Left lobe of liver (tissue), 2 donors: ENCODE measurements at regions not wholly inside any gene's neighbourhood (a gene's known extent, or its start where the extent isn't known, plus 50 kb on each side); places are given as distances from the start of the nearest gene placed in this dataset.
"Not testable (repeated sequence)": the region's sequence is repeated elsewhere in the genome, so short reads cannot be mapped to it uniquely, and the experiment has no call there.

ENCODE experiments used
- ATAC-seq: fragments of 200-7000 bp; cut with Tn5 transposase; one replicate; pipeline ENCODE4 v1.9.1; 2020; ENCODE audit warnings: mild to moderate bottlenecking, moderate library complexity
- DNase-seq: peaks from one replicate; pipeline ENCODE4 v3.0.0-alpha.2; 2020; ENCODE audit warnings: low spot score
- donor health status: DM: no; HTN: no; CAD: no; lungs with moderate emphysema.
- donor health status: DM: no; HTN: yes; CAD: no.

DNA sequence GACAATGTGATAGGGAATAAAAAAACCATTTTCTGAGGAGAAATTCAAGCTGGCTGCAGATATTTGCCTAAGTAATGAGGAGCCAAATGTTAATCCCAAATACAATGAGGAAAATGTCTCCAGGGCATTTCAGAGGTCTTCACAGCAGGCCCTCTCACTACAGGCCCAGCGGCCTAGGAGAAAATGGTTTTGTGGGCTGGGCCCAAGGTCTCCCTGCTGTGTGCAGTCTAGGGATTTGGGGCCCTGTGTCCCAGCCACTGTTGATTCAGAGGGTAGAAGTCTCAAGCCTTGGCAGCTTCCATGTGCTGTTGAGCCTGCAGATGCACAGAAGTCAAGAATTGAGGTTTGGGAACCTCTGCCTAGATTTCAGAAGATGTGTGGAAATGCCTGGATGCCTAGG, 778.7 kb downstream of the CENPC start:
- DNase-seq, result no peak
- no peak for ATAC-seq

DNA sequence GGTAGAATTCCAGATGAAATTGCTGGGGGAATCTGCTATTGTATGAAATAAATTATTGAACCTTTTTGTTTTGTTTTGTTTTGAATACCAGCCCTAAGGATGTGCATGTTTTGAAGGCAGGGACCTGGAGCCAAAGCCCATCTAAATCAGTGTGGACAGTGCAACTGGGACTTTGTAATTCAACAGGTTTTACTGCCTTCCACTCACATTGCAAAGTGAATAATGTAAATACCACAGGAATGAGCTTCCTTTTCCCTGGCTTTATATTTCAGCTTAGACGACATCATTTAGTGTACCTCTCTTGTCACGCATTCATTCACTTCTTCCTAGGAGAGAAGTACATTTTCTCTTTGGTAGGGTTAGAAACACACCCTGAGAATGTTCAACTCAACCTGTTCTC, 795.0 kb downstream of the CENPC start:
- no peak for ATAC-seq
- no peak for DNase-seq

DNA sequence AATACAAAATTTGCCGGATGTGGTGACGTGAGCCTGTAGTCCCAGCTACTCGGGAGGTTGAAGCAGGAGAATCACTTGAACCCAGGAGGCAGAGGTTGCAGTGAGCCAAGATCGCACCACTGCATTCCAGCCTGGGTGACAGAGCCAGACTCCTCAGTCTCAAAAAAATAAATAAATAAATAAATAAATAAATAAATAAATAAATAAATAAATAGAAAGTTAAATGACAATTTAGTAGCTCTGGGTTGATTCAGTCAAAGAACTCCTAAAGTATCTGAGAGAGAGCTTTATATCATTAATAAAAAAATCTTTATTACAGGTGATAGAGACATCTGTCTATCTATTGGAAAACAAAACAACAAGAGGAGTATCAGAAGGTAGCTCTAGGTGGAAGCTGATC, 798.4 kb downstream of the CENPC start:
- not testable (repeated sequence) for DNase-seq, ATAC-seq

DNA sequence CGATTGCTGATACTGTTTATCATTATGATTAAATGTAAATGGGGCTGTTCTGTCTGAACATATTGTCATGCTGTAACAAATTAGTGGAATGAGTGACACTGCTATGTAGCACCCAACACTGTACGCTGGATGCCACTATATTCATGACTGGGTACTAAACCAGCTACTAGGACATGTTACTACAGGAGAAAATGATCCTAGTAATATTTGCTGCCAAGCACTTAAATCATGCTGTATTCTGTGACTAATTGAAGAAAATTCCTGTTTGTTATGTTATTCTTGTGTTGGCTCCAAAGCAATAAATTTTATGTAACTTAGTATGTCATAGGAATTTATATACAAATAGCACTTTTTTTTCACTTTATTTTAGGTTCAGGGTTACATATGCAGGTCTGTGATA, 804.2 kb downstream of the CENPC start:
- DNase-seq, result no peak

DNA sequence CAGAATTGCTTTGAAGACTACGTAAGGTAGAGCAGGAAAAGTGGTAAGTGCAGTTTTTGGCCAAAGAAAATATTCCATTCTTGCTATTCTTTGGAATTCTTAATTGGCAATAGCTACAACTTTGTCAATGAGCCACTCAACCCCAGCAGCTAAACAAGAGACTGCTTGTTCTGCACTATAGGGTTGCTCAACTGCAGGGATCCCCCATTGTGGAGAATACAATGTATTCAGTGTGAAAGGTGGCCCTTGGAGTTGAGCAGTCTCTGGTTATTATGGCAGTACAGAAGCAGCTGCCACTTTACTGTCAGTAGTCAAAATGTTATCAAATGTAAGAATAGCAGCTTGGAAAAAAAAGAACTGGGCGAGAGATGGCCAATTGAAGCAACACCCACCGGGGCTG, 808.7 kb downstream of the CENPC start:
- no peak for DNase-seq
- ATAC-seq, result no peak

More for the DNA sequence above, 804.2 kb downstream of the CENPC start:
- no peak for ATAC-seq

DNA sequence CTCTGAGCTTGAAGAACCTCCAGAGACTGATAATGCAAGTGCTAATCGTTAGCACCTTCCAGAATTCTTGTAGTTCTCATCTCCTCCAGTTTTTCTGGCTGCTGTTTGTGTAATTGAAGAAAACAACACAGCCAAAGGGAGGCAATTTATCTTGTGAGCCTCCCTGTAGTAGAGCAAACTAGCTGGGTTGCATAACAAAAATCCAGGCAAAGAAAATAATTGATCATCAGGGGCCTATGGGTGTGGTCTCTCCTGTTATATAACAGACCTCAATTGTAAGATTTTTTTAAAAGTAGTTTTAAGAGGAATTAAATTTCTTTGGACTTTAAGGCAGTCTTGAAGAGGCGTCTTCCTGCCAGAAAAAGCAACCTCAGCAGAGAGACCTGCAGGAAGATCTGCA, 817.0 kb downstream of the CENPC start:
- DNase-seq, result no peak
- no peak for ATAC-seq

DNA sequence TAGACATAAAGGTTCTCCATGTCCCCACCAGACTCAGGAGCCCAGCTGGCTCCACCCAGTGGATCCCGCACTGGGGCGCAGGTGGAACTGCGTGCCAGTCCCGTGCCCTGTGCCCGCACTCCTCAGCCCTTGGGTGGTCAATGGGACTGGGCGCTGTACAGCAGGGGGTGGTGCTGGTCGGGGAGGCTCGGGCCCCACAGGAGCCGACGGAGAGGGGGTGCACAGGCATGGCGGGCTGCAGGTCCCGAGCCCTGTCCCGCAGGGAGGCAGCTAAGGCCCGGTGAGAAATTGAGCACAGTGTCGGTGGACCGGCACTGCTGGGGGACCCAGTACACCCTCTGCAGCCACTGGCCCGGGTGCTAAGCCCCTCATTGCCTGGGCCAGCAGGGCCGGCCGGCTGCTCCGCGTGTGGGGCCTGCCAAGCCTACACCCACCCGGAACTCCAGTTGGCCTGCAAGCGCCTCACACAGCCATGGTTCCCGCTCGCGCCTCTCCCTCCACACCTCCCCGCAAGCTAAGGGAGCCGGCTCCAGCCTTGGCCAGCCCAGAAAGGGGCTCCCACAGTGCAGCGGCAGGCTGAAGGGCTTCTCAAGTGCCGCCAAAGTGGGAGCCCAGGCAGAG, 832.9 kb downstream of the CENPC start:
- ATAC-seq, DNase-seq: not testable (repeated sequence)

DNA sequence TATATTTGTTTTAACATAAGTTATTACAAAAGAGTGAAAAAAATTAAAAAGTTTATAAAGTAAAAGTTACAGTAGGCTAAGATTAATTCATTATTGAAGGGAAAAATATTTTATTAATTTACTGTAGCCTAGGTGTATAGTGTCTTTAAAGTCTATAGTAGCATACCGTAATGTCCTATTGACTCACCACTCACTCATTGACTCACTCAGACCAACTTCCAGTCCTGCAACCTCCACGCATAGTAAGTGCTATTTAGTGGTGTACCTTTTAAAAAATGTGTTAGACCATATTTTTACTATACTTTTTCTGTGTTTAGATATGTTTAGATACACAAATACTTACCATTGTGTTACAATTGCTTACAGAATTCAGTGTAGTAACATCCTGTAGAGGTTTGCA, 841.1 kb downstream of the CENPC start:
- ATAC-seq (no peak), DNase-seq (no peak)

DNA sequence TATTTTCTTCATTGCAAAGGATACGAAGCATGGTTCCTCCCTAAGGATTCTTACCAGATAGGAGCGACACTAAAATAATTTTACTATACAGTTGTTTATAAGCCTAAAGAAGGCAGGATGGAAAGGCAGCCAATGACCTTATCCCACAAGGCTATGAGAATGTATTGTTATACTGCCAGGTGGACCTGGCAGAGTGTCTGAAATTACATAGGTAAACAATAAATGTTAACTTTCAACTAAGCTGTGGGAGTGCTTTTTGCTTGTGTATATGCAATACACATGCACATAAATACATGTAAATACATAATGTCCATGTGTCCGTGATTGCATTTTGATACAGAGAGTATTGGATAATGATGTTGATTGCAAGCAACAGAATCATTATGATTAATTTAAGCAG, 850.6 kb downstream of the CENPC start:
- DNase-seq, result no peak
- no peak for ATAC-seq

DNA sequence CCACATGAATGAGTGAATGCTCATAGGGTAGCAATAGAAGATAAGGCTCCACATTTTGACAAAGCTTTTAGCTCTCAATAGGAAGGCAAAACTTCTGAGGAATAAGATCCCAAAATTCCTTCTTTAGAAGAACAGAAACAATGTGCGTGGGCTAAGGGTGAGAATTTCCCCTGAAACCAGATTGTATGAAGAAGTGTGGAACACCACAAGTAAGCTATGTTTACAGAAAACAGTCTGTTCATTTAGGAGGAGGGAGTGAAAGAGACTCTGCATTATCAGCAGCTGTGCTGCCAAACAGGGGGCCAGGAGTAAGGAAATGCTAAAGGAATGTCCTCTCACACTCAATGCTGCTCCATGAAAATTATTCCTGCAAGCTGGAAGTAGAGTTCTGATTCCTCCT, 851.6 kb downstream of the CENPC start:
- no peak for ATAC-seq
- DNase-seq, result no peak

DNA sequence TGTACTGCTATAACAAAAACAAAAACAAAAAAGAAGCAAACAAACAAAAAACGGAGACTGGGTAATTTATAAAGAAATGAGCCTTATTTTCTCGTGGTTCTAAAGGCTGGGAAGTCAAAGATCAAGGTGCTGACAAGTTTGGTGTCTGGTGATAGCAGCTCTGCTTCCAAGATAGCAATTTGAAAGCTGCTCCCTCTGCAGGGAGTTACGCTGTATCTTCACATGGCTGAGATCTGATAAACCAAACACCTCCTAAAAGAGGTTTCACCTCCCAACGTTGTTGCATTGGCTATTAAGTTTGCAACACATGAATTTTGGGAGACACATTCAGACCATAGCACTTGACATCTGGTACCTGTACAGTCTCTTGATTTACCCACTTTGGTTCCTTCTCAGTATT, 854.2 kb downstream of the CENPC start:
- DNase-seq (no peak), ATAC-seq (no peak)

DNA sequence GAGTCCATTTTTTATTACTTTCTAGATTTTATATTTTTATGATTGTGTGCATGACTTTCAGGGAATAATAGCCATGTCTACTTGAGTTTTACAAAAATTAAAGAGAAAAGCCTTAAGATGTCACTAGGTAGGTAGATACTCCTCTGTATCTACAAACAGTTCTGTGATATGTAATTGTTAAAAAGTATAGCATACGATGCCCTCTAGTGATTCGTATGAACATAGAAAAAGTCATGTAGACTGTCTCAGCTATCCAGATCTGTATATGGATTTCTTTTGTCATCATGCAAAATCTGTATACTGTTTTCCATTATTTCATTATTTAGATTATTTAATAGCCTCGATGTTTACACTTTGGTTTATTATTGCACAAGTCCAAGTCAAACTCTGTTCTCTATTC, 856.6 kb downstream of the CENPC start:
- DNase-seq, result no peak

DNA sequence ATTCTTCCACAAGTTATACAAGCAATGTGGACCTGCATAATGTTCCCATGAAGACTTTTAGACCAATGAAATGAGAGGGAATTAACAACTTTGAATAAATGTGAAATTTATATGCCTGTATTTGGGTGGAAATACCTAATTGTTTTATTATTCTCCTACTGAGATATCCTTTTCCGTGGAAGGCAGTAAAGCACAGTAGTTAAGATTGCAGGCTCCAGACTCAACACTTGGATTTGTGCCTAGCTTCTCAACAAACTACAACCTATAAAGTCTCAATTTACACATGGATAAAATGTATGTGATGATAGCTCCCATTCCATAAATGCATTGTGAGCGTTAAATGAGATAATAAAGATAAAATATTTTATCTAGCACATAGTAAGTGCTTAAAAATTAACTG, 857.8 kb downstream of the CENPC start:
- ATAC-seq, result no peak

More for the DNA sequence above, 856.6 kb downstream of the CENPC start:
- ATAC-seq, result no peak

DNA sequence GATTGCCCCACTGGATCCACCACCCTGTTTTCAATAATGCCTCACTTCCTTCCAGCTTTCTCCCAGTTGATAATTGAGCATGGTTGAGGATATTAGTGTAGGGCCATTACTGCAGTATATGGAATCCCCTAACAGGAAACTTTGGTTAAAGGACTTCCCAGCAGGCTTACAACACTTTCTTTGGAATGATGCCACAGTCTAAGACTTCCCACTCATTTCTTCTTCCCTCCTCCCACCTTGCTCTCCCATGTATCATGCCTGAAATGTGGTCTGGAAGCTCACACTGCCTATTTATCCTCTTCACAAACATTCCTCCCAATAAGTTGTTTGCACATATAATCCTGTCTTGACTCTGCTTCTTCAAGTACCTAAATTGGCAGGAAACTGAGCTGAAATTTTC, 863.3 kb downstream of the CENPC start:
- no peak for DNase-seq
- ATAC-seq, result no peak

More for the DNA sequence above, 857.8 kb downstream of the CENPC start:
- no peak for DNase-seq

DNA sequence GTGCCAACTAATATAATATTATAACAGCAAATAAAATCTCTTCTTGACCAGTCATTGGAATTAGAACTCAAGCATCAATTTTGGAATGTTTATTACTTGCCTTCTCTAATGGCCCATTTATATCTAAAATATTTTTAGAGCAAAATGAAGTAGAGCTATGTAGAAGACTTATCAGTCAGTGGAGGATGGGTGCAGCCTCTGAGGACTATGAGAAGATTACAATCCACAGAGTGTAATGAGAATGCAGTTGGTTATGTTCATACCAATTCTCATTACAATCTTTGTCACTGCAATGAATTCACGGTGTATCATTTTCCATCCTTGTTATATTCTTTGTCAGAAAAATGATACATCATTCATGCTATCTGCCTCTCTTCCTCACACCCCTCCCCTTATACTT, 878.1 kb downstream of the CENPC start:
- ATAC-seq (no peak), DNase-seq (no peak)

DNA sequence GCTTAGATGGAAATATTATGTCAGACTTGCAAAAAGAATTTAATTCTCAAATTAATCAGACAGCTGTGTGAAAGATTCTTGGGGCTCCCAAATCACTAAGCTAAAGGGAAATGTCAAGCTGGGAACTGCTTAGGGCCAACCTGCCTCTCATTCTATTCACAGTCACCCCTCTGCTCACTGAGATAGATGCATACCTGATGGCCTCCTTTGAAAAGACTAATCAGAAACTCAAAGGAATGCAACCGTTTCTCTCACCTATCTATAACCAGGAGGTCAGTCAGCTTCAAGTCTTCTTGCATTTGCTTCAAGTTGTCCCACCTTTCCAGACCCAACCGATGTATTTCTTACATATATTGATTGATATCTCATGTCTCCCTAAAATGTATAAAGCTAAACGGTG, 882.7 kb downstream of the CENPC start:
- DNase-seq, result no peak
- no peak for ATAC-seq

DNA sequence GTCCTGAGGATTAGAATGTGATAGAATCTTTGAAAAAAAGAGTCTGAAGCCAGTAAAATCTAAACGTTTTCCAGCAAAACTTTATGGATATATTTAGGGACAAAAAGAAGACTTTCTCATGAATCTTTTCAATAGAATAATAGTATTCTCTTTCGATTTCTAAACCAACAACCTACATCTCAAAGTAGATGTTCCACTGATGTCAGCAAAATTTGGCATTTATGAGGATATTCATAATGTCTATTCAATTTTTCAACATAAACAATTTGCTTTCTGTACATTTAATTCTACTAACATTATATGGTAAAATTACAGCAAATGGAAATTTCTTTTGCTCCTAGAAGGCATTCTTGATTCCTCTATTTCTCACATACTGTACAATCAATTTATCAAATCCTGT, 886.5 kb downstream of the CENPC start:
- no peak for DNase-seq
- no peak for ATAC-seq

DNA sequence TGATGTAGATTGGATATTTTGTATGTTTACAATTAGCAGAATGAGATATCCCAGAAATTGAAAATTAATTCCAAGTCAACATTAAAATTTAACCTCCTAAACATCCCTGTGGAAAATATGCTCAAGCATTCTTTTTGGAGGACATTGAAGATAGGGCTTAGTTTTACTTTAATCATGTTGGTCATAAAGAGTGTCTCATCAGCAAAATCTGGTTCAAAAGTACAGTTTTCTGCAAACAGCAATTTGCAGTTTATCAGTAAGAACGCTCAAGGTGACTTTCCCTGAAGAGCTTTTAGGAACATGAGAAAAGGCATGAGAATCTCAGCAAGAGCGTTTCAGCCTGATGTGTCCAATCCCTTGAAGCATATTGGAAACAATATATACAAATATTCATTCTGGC, 889.8 kb downstream of the CENPC start:
- ATAC-seq (no peak), DNase-seq (no peak)

DNA sequence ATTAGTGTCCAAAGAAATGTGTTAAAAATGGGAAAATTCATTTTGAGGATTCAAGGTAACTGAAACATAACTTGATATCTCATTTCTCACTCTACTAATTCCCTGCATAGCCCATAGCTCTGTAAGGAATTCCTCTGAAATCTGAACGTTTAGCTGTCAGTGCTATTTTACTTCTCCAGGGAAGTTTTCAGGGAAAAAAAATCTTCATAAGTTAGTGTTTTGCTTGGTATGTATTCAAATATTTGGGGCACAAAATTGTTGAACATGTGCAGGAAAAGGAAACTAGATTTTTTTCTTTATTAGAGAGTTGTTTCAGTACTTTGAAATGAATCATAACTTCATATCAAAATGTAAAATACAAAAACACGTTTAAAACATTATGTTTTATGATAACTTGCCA, 891.4 kb downstream of the CENPC start:
- DNase-seq, result no peak

DNA sequence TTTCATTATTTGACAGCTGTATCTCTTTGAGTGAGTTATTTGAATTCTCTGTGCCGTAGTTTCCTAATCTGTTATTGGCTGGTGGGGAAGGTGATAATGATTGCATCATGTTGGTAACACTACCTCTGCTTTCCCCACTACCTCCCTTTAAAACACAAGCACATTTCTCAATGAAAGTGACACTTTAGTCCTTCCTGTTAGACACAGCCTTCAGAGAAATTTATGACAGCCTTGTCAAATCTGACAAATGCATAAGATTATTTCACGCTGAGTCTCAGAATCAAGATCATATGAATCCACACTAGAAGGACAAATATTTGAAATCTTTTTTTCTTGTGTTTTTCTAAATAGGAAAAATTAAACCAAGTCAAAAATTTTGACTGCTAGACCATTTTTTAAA, 896.1 kb downstream of the CENPC start:
- DNase-seq, result no peak
- ATAC-seq, result no peak

More for the DNA sequence above, 891.4 kb downstream of the CENPC start:
- no peak for ATAC-seq

DNA sequence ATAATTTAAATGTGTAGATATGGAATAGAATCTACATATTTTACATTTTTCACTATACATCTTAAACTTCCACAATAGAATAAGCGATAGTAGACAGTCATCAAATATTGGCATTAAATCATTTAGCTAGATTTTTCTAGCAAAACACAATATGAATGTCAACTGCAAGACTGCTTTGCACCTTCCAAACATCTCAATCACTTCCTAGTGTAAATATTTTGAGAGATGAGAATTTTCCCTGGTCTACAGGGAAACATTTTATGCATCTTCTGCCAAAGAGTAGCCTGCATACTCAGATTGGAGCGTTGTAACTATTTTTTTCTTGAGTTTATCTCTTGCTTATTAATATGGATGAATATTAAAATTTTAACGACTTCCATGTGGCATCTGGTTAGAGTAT, 897.4 kb downstream of the CENPC start:
- no peak for DNase-seq
- ATAC-seq, result no peak

DNA sequence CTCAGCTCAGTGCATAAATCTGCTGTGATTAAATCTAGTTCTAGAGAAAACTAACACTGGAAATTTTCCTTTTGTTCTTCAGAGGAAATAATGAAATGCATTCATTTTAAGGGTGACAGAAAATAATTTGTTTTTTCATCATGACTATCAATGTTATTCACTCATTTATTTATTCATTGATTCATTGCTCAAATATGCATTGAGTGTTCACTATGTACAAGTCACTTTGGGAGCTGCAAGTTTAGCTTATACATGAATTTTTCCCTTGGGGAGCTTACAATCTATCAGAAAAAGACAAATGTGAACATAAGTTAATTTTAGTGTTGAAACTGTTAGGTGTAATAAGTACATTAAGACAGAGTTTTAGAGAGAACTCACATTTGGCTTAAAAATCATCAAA, 897.8 kb downstream of the CENPC start:
- no peak for DNase-seq
- ATAC-seq, result no peak

DNA sequence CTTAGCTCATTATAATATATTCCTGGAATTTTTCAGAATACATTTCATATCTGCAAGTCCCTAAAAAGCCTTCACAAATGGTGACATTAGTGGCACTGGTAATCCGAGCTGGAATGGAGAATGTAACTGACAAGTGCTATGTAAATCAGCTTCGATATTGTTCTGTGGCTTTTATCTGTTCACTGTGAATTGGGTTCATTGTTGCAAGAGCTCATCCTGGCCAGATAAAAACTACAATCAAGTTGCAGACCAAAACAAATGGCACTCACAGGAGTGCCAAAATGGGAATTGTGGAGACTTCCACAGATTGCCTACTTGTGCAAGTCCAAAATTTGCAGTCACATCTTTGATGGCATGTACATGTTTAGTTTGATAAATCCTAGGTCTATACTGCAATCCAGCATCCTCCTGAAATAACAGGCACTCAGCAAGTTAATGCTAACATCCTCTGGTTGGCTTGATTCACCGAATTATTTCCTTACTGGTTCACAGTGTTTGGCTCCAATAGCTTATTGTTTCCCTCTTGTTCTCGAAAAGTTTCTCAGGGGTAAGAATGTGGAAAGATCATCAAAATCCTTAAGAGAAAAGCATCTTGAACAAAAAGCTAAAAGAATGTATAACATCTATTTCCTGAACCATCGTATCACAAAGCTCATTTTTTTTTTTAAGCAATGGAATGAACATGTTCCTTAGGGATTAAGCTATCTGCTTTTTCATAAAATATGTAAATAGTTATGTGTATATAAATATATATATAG, 904.9 kb downstream of the CENPC start:
- DNase-seq, result no peak
- ATAC-seq, result no peak
